ENCODE measurements at regions not wholly inside any gene's neighbourhood (a gene's known extent, or its start where the extent isn't known, plus 50 kb on each side); places are given as distances from the start of the nearest gene placed in this dataset.

DNA sequence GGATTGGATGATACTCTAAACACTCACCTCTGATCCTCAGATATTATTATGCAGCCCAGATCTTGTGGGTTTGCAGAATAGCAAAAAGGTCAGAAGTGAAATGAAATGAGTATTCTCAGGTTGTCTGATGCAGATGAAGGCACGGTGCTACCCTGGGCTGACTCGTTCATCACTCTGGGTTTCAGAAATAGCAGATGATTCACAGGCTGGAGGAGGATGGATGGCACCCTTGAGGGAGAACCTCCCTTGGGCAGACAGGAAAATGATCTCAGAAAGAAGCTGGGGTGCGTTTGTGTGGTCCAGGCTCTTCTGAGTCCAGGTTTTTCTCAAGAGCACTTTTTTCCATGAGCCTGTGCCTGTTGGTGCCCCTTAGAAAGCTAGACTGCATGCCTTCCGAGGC is 515.8 kb upstream of the MKI67 start:
- TF ChIP-seq CTCF (IDR thresholded peaks at IDR 0.05): no peak
- TF ChIP-seq EZH2 (IDR thresholded peaks at IDR 0.05): no peak
- no peak for TF ChIP-seq EZH2phosphoT487 (IDR thresholded peaks at IDR 0.05)
